A549 (cell line): ENCODE measurements at regions not wholly inside any gene's neighbourhood (a gene's known extent, or its start where the extent isn't known, plus 50 kb on each side); places are given as distances from the start of the nearest gene placed in this dataset.

Experiments used
- CTCF ChIP-seq: fragments of >200 bp; sonication (Bioruptor Twin); formaldehyde crosslinking; IDR thresholded peaks from 3 replicates; pipeline ENCODE4 v1.5.1; 2016
- HDAC2 ChIP-seq: fragments of 200-600 bp; sonication (generic); IDR thresholded peaks from 2 replicates; pipeline ENCODE4 v1.6.1; 2016
- PBX3 ChIP-seq: IDR thresholded peaks from 2 replicates; pipeline ENCODE4 v1.6.1; 2012
- POLR2A ChIP-seq: IDR thresholded peaks from 2 replicates; pipeline ENCODE4 v1.6.1; 2012; ENCODE audit warnings: mild to moderate bottlenecking, low read length
- RCOR1 ChIP-seq: fragments of 150-350 bp; IDR thresholded peaks from 2 replicates; pipeline ENCODE4 v1.6.1; 2014; ENCODE audit warnings: antibody characterized with exemption, low read length, low read depth
- USF2 ChIP-seq: fragments of 450-650 bp; IDR thresholded peaks from 2 replicates; pipeline ENCODE4 v1.6.1; 2014; ENCODE audit warnings: antibody characterized with exemption

GRCh38 chr3:109480014-109480413 is 142.7 kb upstream of the DPPA4 start:
- TF ChIP-seq USF2 (no peak), POLR2A (no peak), RCOR1 (no peak), CTCF (no peak), HDAC2 (no peak), PBX3 (no peak)
